ENCODE measurements at regions not wholly inside any gene's neighbourhood (a gene's known extent, or its start where the extent isn't known, plus 50 kb on each side); places are given as distances from the start of the nearest gene placed in this dataset.

- TF ChIP-seq POU2F2 (IDR thresholded peaks at IDR 0.05; ENCODE audit: borderline replicate concordance, low read depth, low read length), result no peak
- TF ChIP-seq NR2F1 (conservative IDR thresholded peaks at IDR 0.05), result no peak
These were observed 189.9 kb upstream of the DCC start (continued) for GRCh38 chr18:52150050-52150449.

- no peaks in the 10 kb centered on the region for H4K20me1 ChIP-seq (ENCODE audit: control insufficient read depth, insufficient read depth)
- ChIA-PET RAD21 (ENCODE audit: unreplicated experiment) (no interaction called here), POLR2A (no interaction called here), CTCF (no interaction called here), SMC1A (ENCODE audit: uncharacterized antibody, unreplicated experiment) (no interaction called here)
- no peak overlapping the region for H2AFZ ChIP-seq (ENCODE audit: control insufficient read depth, low read depth, low read length)
- intact Hi-C loops (cut with micrococcal nuclease; ENCODE audit: unreplicated experiment), result no loop called here
- 15% methylated on average over 3 of the region's 3 CpGs for whole genome bisulfite sequencing (ENCODE audit: insufficient coverage, insufficient replicate concordance, low lambda C conversion rate, missing lambda C conversion rate)
- no peaks in the 10 kb centered on the region for H3K79me2 ChIP-seq (ENCODE audit: control insufficient read depth, insufficient read depth, low read length)
- no peaks in the 10 kb centered on the region for H3K9me3 ChIP-seq (replicated peaks; ENCODE audit: control insufficient read depth, insufficient read depth, low read length)
- H3K4me1 ChIP-seq (ENCODE audit: control insufficient read depth, insufficient read depth, low read length), result no peaks in the 10 kb centered on the region
- no peaks in the 10 kb centered on the region for H3K36me3 ChIP-seq (ENCODE audit: control insufficient read depth in 2 of 2, insufficient read depth in 2 of 2, low read length in 1 of 2)
- H3K9ac ChIP-seq (ENCODE audit: control insufficient read depth, insufficient read depth, low read length), result no peak overlapping the region
- ATAC-seq, result peak; percentile 76
- no peak for DNase-seq (ENCODE audit: low read depth, low spot score)
- no peak overlapping the region for H3K4me3 ChIP-seq
- no peak overlapping the region for H3K27ac ChIP-seq (ENCODE audit: control insufficient read depth, insufficient read depth)
- no peak for FAIRE-seq
- H3K27me3 ChIP-seq (replicated peaks in 1 of 2; ENCODE audit: control insufficient read depth in 2 of 2, insufficient read depth in 2 of 2, low read length in 1 of 2), result no peaks in the 10 kb centered on the region
- in situ Hi-C loops (cut with MboI), result no loop called here
- BruUV-seq (replicated peaks), result no TSS peak
- H3K4me2 ChIP-seq (ENCODE audit: control insufficient read depth, insufficient read depth), result no peak overlapping the region
- no peak for TF ChIP-seq SRF (IDR thresholded peaks at IDR 0.05; ENCODE audit: low read depth in 2 of 2, low read length in 2 of 2)
- 0 out of 2 replicates have a peak, but pooled peaks have one; percentile 27 for TF ChIP-seq NBN (IDR thresholded peaks at IDR 0.05)
- no peak for TF ChIP-seq E2F8 (IDR thresholded peaks at IDR 0.05; ENCODE audit: low read depth, partially characterized antibody)
- peak in 1 of 2 experiments; percentile 33; a peak in 1 of 4 replicates for TF ChIP-seq IKZF2 (IDR thresholded peaks at IDR 0.05)
- no peak for TF ChIP-seq NR2C2 (IDR thresholded peaks at IDR 0.05; ENCODE audit: borderline replicate concordance, control insufficient read depth, insufficient read length, low read depth)
- TF ChIP-seq ATF3 (IDR thresholded peaks at IDR 0.05; ENCODE audit: borderline replicate concordance, extremely low read depth, low read depth, low read length), result no peak
- no peak for TF ChIP-seq HDGF (IDR thresholded peaks at IDR 0.05)
- TF ChIP-seq, protein P1, sequence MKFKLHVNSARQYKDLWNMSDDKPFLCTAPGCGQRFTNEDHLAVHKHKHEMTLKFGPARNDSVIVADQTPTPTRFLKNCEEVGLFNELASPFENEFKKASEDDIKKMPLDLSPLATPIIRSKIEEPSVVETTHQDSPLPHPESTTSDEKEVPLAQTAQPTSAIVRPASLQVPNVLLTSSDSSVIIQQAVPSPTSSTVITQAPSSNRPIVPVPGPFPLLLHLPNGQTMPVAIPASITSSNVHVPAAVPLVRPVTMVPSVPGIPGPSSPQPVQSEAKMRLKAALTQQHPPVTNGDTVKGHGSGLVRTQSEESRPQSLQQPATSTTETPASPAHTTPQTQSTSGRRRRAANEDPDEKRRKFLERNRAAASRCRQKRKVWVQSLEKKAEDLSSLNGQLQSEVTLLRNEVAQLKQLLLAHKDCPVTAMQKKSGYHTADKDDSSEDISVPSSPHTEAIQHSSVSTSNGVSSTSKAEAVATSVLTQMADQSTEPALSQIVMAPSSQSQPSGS (IDR thresholded peaks at IDR 0.05; ENCODE audit: low read length), result no peak
- no peak for TF ChIP-seq TARDBP (IDR thresholded peaks at IDR 0.05; ENCODE audit: borderline replicate concordance)
- TF ChIP-seq, protein P2, sequence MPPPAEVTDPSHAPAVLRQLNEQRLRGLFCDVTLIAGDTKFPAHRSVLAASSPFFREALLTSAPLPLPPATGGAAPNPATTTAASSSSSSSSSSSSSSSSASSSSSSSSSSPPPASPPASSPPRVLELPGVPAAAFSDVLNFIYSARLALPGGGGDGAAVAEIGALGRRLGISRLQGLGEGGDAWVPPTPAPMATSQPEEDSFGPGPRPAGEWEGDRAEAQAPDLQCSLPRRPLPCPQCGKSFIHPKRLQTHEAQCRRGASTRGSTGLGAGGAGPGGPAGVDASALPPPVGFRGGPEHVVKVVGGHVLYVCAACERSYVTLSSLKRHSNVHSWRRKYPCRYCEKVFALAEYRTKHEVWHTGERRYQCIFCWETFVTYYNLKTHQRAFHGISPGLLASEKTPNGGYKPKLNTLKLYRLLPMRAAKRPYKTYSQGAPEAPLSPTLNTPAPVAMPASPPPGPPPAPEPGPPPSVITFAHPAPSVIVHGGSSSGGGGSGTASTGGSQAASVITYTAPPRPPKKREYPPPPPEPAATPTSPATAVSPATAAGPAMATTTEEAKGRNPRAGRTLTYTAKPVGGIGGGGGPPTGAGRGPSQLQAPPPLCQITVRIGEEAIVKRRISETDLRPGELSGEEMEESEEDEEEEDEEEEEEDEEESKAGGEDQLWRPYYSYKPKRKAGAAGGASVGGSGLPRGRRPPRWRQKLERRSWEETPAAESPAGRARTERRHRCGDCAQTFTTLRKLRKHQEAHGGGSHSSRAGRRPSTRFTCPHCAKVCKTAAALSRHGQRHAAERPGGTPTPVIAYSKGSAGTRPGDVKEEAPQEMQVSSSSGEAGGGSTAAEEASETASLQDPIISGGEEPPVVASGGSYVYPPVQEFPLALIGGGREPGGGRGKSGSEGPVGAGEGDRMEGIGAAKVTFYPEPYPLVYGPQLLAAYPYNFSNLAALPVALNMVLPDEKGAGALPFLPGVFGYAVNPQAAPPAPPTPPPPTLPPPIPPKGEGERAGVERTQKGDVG (CRISPR knock-in tag; IDR thresholded peaks at IDR 0.05), result no peak
These were observed 188.0 kb upstream of the DCC start for GRCh38 chr18:52152036-52152435.

Data from GM12878 (cell line).